ENCODE measurements at regions not wholly inside any gene's neighbourhood (a gene's known extent, or its start where the extent isn't known, plus 50 kb on each side); places are given as distances from the start of the nearest gene placed in this dataset.

GRCh38 chr3:163572856-163573255 lies 1505.4 kb downstream of the SI start:
- Histone ChIP-seq H3K27me3 (ENCODE audit: control insufficient read depth in 2 of 2, insufficient read depth in 2 of 2, low read length in 2 of 2) (no peaks in the 10 kb centered on the region), H3K4me2 (ENCODE audit: insufficient read depth, low read length) (no peak overlapping the region), H3K9me1 (replicated peaks; ENCODE audit: control insufficient read depth, extremely low read depth, insufficient read depth, low read length) (no peaks in the 10 kb centered on the region), H3K4me1 (ENCODE audit: control insufficient read depth, extremely low read depth, insufficient read depth, low read length) (no peaks in the 10 kb centered on the region), H4K20me1 (replicated peaks; ENCODE audit: control insufficient read depth, extremely low read depth, insufficient read depth, low read length) (no peaks in the 10 kb centered on the region), H3K4me3 (replicated peaks in 1 of 3; ENCODE audit: insufficient read depth in 1 of 3, low read depth in 1 of 3, low read length in 3 of 3) (no peak overlapping the region), H2AFZ (ENCODE audit: low read depth, low read length) (no peak overlapping the region), H3K27ac (ENCODE audit: insufficient read depth, low read depth, low read length) (no peak overlapping the region), H3K9ac (replicated peaks; ENCODE audit: extremely low read depth, insufficient read depth, low read length) (no peak overlapping the region), H3K9me3 (replicated peaks; ENCODE audit: control insufficient read depth, insufficient read depth, low read length) (peaks cover 4% of the 10 kb centered on the region), H3K79me2 (ENCODE audit: control insufficient read depth, insufficient read depth, low read length) (no peaks in the 10 kb centered on the region), H3K36me3 (ENCODE audit: control insufficient read depth in 2 of 2, extremely low read depth in 1 of 2, insufficient read depth in 2 of 2, low read length in 2 of 2) (no peaks in the 10 kb centered on the region)
- TF ChIP-seq POLR2AphosphoS5 (IDR thresholded peaks at IDR 0.05; ENCODE audit: insufficient read depth, low read depth, low read length) (no peak), JUN (IDR thresholded peaks at IDR 0.05; ENCODE audit: borderline replicate concordance, insufficient read depth, insufficient read length, low read depth) (no peak), CTCF (IDR thresholded peaks at IDR 0.05; ENCODE audit: extremely low read depth in 1 of 2, insufficient read depth in 1 of 2, low read depth in 1 of 2, low read length in 2 of 2) (no peak), MYC (IDR thresholded peaks at IDR 0.05; ENCODE audit: low read depth, low read length) (no peak), FOS (IDR thresholded peaks at IDR 0.05; ENCODE audit: borderline replicate concordance, insufficient read depth, low read length) (no peak), MAX (IDR thresholded peaks at IDR 0.05; ENCODE audit: insufficient read depth, insufficient read length) (no peak), EZH2 (IDR thresholded peaks at IDR 0.05; ENCODE audit: borderline replicate concordance, low read depth, low read length, severe bottlenecking) (no peak), POLR2A (IDR thresholded peaks at IDR 0.05; ENCODE audit: low read depth, low read length) (no peak), GATA2 (IDR thresholded peaks at IDR 0.05; ENCODE audit: insufficient read depth, insufficient read length, low read depth, low read length) (no peak)
- ChIA-PET POLR2A (no interaction called here), CTCF (no interaction called here)
- dilution Hi-C loops (cut with MboI; ENCODE audit: extremely low pct_ligation_motif_present, low sequenced_read_pairs) (no loop called here), intact Hi-C loops (cut with micrococcal nuclease) (no loop called here)
- BruUV-seq (replicated peaks), result no TSS peak
- FAIRE-seq (no peak), DNase-seq (ENCODE audit: low read depth, low spot score) (no peak)

All from endothelial cell of umbilical vein (primary cell).